ENCODE measurements at regions not wholly inside any gene's neighbourhood (a gene's known extent, or its start where the extent isn't known, plus 50 kb on each side); places are given as distances from the start of the nearest gene placed in this dataset.

DNA sequence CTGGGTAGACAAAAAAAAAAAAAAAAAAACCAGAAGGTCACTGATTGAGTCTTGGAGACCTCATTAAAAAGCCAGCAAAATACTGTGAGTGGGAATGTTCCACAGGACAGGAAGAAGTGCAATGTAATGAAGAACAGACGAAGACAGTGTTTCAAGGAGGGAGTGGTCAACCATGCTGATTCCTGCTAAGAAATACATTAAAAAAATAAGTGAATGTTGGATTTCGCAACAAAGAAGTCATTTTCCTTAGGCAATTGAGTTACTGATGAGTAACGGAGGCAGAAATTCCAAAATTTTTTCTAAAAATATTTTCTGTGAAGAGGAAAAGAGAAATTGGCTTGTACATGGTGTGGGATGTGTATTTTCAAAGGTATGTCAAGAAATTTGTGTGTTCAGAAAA lies 94.3 kb upstream of the FAM47B start:
- Histone ChIP-seq H3K4me1 (ENCODE audit: insufficient read depth) (no peaks in the 10 kb centered on the region), H3K27ac (no peak overlapping the region), H3K36me3 (replicated peaks; ENCODE audit: insufficient read depth, low read depth) (no peaks in the 10 kb centered on the region), H3K79me2 (no peaks in the 10 kb centered on the region), H3K4me2 (no peak overlapping the region), H4K20me1 (ENCODE audit: insufficient read depth, poor library complexity, severe bottlenecking) (no peaks in the 10 kb centered on the region), H3K9me2 (replicated peaks; ENCODE audit: insufficient read depth) (no peaks in the 10 kb centered on the region), H2AFZ (no peak overlapping the region), H3K27me3 (no peaks in the 10 kb centered on the region), H3K4me3 (no peak overlapping the region), H3K9me3 (ENCODE audit: low read depth) (no peaks in the 10 kb centered on the region)
- TF ChIP-seq EZH2phosphoT487 (IDR thresholded peaks at IDR 0.05; ENCODE audit: low read depth, severe bottlenecking, unreplicated experiment) (no peak), EZH2 (IDR thresholded peaks at IDR 0.05; ENCODE audit: borderline replicate concordance) (no peak)
- TF ChIP-seq, protein P1, sequence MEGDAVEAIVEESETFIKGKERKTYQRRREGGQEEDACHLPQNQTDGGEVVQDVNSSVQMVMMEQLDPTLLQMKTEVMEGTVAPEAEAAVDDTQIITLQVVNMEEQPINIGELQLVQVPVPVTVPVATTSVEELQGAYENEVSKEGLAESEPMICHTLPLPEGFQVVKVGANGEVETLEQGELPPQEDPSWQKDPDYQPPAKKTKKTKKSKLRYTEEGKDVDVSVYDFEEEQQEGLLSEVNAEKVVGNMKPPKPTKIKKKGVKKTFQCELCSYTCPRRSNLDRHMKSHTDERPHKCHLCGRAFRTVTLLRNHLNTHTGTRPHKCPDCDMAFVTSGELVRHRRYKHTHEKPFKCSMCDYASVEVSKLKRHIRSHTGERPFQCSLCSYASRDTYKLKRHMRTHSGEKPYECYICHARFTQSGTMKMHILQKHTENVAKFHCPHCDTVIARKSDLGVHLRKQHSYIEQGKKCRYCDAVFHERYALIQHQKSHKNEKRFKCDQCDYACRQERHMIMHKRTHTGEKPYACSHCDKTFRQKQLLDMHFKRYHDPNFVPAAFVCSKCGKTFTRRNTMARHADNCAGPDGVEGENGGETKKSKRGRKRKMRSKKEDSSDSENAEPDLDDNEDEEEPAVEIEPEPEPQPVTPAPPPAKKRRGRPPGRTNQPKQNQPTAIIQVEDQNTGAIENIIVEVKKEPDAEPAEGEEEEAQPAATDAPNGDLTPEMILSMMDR (IDR thresholded peaks at IDR 0.05; ENCODE audit: poor library complexity): no peak
- WGBS (ENCODE audit: low lambda C conversion rate, missing lambda C conversion rate): 82% methylated on average over 3 of the region's 3 CpGs
- DNase-seq (ENCODE audit: low spot score): no peak

GRCh38 chrX:34849371-34849770 lies 93.2 kb upstream of the FAM47B start:
- Histone ChIP-seq H2AFZ (no peak overlapping the region), H4K20me1 (ENCODE audit: insufficient read depth, poor library complexity, severe bottlenecking) (no peaks in the 10 kb centered on the region), H3K27me3 (no peaks in the 10 kb centered on the region), H3K4me2 (no peak overlapping the region), H3K9me3 (ENCODE audit: low read depth) (no peaks in the 10 kb centered on the region), H3K79me2 (no peaks in the 10 kb centered on the region), H3K27ac (no peak overlapping the region), H3K36me3 (replicated peaks; ENCODE audit: insufficient read depth, low read depth) (no peaks in the 10 kb centered on the region), H3K9me2 (replicated peaks; ENCODE audit: insufficient read depth) (no peaks in the 10 kb centered on the region), H3K4me1 (ENCODE audit: insufficient read depth) (no peaks in the 10 kb centered on the region), H3K4me3 (no peak overlapping the region)
- 50% methylated on average over 1 of the region's 1 CpG for WGBS (ENCODE audit: low lambda C conversion rate, missing lambda C conversion rate)
- TF ChIP-seq EZH2 (IDR thresholded peaks at IDR 0.05; ENCODE audit: borderline replicate concordance): no peak
- TF ChIP-seq EZH2phosphoT487 (IDR thresholded peaks at IDR 0.05; ENCODE audit: low read depth, severe bottlenecking, unreplicated experiment): no peak
- TF ChIP-seq, protein P1 (IDR thresholded peaks at IDR 0.05; ENCODE audit: poor library complexity): no peak
- DNase-seq (ENCODE audit: low spot score): no peak

DNA sequence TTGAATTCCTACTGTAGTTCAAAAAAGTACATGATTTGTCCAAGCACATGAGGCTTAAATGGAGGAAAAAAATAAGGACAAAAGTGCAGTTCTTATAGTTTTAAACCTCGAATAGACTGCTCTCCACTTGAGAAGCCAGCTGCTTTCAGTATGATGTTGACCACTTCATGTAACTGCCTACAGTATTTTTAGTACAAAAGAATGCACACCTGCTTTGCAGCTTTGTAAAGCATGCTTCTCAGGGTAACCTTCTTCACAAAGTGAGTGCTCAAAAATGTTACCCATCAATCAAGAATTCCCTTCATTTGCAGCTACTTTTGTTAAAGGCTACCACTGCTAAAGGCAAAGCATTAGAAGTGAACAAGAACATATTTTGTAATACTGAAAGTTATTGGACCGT lies 83.4 kb upstream of the FAM47B start:
- Histone ChIP-seq H3K4me1 (ENCODE audit: insufficient read depth) (no peaks in the 10 kb centered on the region), H3K4me2 (no peak overlapping the region), H3K4me3 (no peak overlapping the region), H3K9me2 (replicated peaks; ENCODE audit: insufficient read depth) (no peaks in the 10 kb centered on the region), H4K20me1 (ENCODE audit: insufficient read depth, poor library complexity, severe bottlenecking) (no peaks in the 10 kb centered on the region), H3K27ac (no peak overlapping the region), H3K79me2 (no peaks in the 10 kb centered on the region), H2AFZ (no peak overlapping the region), H3K9me3 (ENCODE audit: low read depth) (no peaks in the 10 kb centered on the region), H3K27me3 (no peaks in the 10 kb centered on the region), H3K36me3 (replicated peaks; ENCODE audit: insufficient read depth, low read depth) (no peaks in the 10 kb centered on the region)
- WGBS (ENCODE audit: low lambda C conversion rate, missing lambda C conversion rate): 70% methylated on average over 2 of the region's 2 CpGs
- no peak for DNase-seq (ENCODE audit: low spot score)
- no peak for TF ChIP-seq EZH2phosphoT487 (IDR thresholded peaks at IDR 0.05; ENCODE audit: low read depth, severe bottlenecking, unreplicated experiment)

GRCh38 chrX:34863906-34864305 lies 78.7 kb upstream of the FAM47B start:
- DNase-seq (ENCODE audit: low spot score): no peak
- Histone ChIP-seq H3K36me3 (replicated peaks; ENCODE audit: insufficient read depth, low read depth) (no peaks in the 10 kb centered on the region), H4K20me1 (ENCODE audit: insufficient read depth, poor library complexity, severe bottlenecking) (no peaks in the 10 kb centered on the region), H3K4me1 (ENCODE audit: insufficient read depth) (no peaks in the 10 kb centered on the region), H3K9me2 (replicated peaks; ENCODE audit: insufficient read depth) (no peaks in the 10 kb centered on the region), H3K27ac (no peak overlapping the region), H3K27me3 (no peaks in the 10 kb centered on the region), H3K4me3 (no peak overlapping the region), H3K9me3 (ENCODE audit: low read depth) (no peaks in the 10 kb centered on the region), H3K4me2 (no peak overlapping the region), H2AFZ (no peak overlapping the region), H3K79me2 (no peaks in the 10 kb centered on the region)
- TF ChIP-seq, protein P1 (IDR thresholded peaks at IDR 0.05; ENCODE audit: poor library complexity): no peak
- TF ChIP-seq EZH2phosphoT487 (IDR thresholded peaks at IDR 0.05; ENCODE audit: low read depth, severe bottlenecking, unreplicated experiment) (no peak), EZH2 (IDR thresholded peaks at IDR 0.05; ENCODE audit: borderline replicate concordance) (no peak)
- 93% methylated on average over 2 of the region's 2 CpGs for WGBS (ENCODE audit: low lambda C conversion rate, missing lambda C conversion rate)
